ENCODE measurements at regions not wholly inside any gene's neighbourhood (a gene's known extent, or its start where the extent isn't known, plus 50 kb on each side); places are given as distances from the start of the nearest gene placed in this dataset.

DNA sequence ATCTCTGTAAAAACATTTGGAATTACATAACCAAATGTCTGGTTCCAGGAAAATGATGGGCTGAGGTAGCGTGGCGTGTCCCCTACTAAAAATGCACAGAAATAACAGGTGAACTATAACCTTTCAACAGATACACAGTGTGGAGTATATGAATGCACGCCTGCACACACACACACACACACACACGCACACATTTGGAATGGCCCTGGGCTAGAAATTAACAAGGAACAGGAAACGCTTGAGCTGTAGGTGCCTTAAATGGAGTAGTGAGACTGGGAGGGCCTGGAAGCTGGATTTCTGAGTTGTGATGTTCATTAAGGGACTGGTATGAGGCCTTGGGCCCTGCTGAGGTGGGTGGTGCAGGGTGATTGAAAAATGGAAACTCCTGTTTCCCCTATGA is 246.5 kb upstream of the C1orf174 start:
- DNase-seq, result no peak

DNA sequence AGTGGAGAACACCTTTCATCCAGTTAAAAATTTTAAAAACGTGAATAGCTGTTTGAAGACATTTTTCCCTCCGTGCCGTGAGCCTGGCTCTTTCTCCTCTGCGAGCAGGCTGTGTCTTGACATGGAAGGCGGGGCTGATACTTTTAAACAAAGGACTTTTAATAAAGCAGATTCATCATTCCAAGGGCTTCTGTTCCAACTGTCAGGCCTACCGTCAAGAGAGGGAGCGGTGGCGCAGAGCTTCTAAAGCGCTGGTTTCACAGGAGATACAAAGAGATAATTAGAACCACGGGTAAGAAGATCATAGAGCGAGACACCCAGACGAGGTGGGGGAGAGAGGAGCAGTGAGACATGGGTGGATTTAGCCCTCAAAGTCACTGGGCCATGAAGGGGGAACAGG is 247.4 kb upstream of the C1orf174 start:
- no peak for DNase-seq

DNA sequence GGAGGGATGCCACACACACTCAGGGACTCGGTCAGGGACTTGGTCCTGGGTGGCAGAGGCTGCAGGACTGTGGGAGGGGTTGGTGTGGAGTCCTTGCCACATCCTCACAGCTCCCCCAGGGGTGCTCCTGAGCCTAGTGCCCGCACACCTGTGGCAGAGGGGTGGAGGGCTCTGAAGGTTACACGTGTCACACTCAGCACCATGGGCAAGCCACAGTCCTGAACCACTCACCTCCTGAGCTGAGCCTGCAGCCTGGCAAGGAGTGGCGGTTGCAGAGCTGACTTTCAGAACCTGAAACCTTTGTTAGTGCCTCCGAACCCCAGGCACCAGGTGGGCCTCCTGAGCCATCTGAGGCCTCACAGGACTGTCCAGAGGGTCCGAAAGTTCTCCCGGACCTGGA is 249.2 kb upstream of the C1orf174 start:
- no peak for DNase-seq

DNA sequence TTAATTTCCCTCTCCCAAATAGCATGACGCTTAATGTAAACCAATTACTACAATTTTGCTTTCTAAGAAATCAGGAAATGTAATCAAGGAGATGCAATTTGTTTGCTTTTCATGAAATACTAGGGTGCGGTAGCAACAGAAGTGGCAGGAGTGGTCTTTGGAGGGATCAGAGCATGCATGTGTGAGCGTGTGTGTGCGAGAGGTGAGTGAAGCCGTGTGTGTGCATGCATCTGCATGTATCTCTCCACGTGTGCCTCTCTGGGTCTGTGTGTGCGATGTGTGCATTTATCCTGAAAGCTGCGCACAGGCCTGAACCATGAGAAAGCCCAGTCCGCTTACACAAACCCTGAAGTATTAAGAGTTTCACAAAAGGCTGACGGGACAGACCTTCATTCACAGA is 249.8 kb upstream of the C1orf174 start:
- no peak for DNase-seq

DNA sequence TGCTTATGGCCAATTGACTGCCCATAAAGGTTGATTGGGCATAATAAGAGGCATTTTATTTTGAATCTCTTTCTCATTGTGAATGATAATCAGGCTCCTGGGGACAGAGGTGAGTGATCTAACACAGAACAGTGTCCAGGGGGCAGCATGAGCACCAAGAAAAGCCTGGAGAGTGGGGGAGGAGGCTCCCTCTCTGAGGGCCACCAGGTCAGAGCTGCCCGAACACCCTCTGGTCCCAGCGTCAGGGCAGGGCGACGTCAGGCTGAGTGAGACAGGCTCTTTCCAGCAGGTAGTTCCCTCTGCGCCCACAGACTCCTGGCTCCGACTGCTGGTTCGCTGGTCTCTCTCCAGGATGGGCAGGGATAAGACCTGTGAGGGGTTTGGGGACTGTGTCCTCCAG is 250.2 kb upstream of the C1orf174 start:
- DNase-seq, result no peak

DNA sequence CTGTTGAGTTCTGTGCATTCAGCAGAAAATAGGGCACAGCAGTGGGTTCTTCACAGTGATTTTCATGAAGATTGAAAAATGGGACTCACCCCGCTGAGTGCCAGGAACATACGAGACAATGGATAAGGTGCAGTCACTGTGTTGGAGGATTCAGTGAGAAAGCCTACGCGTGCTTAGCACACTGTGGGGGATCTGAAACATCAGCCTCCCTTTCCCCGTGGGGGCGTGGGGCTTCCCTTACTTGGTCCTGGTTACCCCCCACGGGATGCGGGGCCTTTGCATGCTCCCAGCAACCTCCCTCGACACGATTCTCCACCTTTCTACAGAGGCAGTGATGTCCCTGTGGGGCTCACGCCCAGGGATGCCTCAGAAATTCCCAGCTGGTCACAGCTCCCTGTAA is 252.2 kb upstream of the C1orf174 start:
- no peak for DNase-seq

DNA sequence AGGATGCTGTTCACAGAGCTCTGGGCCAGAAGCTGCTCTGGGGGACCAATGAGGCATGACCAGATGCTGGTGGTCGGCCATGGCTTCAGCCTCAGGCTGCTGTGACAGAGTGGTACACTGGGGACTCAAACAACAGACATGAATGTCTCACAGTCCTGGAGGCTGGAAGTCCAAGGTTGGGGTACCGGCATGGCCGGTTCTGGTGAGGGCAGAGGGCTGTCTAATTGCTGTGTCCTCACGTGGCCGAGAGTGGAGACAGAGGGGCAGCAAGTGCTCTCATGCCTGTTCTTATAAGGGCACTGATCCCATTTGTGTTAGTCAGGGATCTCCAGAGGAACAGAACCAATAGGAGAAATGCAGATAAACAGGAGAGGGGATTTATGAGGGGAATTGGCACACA is 253.5 kb upstream of the C1orf174 start:
- DNase-seq, result no peak

DNA sequence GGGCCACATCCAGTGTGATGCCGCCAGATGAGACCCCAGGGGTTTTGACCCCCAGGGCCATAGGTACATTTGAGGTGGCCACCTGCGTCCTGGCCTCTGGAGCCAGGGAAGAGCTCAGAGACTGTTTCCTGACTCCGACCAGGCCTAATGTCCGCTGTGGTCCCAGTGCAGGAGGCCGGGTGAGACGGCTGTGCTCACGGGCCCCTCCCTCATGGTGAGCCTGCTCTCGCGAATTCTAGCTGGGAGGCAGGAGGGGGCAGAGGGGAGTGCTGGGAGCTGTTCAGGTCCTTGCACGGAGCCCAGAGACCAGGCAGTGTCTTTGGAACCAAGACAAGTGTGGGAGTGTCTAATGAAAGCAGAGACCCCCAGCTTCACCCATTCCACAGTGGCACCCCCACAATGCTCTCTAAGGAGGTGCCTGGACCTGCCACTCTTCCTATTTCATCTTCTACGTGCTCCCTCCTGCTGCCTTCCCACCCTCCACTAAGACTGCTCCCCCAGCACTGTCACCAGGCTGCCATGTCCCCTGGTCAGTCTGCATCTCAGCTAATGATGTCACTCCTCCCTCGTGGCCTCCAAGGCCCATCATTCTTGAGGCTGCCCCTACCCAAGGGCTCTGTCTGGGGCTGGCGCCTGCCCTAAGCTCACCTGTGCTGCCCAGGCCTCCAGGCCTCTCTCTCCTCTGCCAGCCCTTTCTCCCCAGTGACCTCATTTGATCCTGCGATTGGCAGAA is 256.3 kb upstream of the C1orf174 start:
- DNase-seq, result no peak

DNA sequence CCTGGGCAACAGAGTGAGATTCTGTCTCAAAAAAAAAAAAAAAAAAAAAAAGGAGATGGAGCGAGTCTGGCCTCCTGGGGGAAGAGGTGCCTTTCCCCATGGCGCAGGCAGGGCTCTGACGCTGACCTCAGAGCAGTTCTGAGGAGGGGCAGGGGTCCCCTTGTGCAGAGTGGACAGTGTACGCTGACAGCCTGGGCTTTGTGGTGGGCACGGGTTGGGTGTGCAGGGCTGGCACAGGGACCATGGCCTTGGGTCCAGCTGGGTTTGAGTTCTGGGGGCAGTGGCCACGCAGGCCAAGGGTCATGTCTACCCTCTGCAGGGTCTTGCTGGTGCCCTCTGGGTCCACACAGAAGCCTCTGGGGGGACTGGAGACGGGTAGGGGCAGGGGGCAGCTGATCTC is 260.1 kb upstream of the C1orf174 start:
- DNase-seq, result no peak

DNA sequence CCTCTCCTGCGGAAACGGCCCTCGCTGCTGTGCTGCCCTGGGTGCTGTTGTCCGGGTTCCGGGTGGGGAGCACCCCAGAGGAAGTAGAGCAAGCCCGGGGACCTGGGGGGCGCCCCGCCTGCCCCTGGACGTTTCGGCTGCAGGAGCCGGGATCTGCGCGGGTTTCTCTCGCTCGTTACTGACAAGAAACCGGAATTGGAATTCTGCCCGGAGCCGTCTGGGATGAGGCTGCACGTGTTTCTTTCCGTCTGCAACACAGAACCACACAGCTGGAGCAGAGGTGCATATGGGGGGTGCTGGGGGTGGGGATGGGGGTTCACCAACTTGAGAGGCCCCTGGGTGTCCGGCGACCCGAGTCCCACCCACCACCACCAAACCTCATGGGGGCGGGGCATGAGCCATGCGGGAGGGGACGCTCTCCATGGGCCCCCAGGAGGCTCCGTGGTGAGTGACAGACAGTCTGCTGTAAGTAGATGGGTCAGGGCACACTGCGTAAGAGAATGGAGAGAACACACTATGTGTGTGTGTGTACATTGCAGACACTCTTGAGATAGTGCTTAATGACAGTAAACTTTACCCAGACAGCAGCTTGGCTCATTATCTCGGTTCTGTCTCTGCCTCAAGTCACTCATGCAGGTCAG is 261.4 kb upstream of the C1orf174 start:
- no peak for DNase-seq

DNA sequence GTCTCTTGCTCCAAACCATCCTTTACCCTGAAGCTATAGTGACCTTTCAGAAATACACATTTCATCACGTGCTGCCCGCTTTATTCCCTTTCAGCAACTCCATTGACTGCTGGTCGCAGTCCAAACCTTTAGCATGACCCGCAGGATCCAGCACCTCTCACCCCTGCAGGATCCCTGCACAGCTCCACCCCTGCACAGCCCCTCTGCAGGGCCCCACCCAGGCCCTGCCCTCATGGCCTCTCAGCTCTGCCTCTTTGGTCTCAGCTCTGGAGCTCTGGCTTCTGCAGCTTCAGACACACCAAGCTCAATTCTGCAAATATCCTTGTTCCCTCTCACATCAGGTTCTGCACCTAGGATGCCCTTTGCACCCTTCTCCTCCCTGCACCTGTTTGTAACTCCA is 264.9 kb upstream of the C1orf174 start:
- no peak for DNase-seq

DNA sequence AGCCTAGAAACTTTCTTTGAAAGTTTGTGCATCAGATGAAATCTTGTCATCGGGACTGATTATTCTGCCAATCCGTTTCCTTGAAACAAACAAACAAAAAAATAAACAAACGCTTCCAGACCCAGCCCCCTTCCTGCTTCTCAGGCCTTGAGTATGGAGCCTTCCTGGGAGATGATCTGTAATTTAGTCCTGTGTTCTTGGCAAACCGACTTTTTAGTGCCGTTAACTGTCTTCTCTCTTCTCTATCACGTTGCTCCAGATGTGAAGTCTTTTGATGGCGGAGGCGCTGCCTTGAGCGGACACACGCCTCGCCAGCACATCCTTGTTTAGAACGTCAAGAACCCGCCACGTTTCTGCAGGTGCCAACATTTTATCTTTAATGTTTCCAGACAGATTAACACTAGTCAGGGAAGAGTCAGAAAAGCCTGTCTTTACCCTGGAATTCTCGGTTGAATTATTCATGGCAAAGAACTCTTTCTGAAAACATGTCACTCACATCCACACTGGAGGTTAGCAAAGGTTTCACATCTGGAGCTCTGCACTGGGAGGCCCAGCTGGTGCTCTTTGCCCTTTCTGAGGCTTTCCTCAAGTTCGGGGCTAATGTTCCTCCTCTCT is 265.7 kb upstream of the C1orf174 start:
- DNase-seq, result no peak

DNA sequence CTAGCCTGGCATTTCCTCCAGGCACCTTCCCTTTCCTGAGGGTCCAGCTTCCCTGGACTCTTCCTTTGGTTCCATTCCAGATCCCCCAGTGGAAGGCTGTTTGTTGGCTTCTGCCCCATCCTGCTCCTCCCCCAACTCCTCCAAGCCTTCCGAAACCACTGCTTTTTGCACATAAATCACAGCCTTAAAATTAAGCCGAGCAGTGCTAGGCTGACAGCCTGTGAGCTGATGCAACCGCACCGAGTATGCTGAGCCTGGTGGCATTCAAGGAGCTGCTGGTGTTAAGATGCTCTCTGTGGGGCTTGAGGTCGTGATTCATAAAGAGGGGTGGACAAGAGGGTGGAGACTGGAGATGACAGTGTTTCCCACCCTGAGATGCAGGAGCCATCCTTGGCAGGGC is 266.6 kb upstream of the C1orf174 start:
- DNase-seq, result no peak

DNA sequence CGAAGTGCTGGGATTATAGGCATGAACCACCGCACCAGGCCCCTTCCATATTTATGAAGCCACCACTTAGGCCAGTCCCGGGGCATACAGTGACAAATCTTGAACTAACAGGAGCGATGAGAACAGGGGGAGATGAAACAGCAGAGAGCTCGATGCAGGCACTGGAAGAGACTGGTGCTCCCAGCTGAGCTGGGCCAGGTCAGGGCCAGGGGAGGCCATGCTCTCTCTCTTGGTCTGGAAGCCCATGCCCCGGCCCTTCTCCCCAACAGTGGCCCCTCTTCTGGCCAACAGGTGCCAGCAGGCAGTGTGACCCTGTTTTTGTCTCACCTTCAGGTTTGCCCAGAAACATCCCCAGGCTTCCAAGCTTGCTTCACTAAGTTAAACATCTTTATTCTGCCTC is 269.9 kb upstream of the C1orf174 start:
- DNase-seq, result no peak

DNA sequence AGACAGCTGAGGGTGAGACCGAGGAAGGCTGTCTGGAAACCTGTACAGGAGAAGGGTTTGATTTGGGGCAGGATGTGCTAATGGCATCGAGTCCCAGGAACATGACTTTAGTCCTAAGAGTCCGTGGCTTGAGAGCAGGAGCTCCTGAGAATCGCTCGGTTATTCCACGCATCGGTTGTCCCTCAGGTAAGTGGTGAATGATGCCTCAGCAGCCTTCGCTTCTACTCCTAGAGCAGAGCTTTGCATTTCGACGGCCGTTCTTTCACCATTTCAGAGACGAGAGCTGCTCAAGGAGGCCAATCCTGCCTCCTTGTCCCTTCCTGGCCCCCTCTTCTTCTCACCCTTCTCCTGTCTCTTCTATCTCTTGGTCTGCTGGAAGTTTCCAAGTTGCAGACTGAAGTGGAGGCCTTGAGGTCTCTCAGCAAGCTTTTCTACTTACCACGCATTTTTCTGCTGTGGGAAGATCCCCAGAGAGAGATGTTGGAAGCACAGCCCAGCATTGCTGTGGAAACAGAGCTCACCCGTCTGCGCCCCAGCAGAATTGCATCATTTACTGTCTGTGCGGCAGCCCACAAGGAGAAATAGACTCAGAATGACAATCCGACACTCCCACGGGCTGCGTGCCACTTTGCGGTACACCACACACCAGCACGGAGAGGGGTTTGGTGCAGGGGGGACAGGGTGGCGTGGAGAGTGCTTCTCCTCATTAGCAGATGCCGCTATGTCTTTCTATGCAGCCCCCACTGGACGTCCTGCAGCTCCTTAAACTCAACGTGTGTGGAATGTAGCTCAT is 270.7 kb upstream of the C1orf174 start:
- no peak for DNase-seq

DNA sequence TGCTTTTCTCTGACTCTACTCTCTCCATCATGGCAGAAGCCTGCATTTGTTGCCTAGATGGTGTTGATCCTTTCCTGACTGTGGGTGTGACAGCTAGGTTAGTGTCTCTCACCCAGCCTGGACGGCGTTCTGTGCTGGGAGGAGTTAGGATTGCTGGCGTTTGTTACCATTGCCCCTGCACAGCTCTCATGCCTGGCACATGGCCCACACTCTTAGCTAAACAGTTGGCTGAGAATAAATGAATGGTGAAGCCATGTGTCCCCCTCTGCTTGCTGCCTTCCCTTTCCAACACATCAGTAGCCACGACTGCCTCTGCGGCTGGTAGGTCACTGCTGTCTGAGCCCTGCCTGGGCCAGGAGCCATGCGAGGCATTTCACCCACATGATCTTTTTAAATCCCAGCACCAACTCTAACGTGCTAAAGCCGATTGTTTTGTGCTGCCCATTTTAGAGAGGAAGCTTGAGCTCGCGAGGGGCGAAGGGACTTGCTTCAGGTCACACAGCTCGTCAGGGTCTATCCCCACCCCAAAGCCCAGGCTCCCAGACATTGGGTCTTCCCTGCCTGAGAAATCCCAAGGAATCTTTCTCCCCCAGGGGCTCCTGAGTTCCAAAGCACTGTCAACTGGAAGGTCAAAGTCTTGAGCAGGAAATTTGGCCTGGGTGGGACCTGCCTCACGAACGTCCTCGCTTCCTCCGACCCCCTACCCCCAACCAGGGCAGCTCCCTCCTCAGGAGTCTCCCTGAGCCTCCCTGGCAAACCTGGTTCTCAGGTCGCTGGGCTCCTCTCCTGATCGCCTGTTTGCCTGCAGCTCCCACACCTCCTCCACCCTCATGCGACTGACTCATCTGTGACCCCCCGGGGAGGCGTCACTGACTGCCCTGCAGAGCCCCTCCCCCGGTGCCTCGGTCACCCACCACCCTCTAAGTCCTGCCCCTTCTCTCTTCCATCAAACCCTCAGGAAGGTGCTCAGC is 271.7 kb upstream of the C1orf174 start:
- DNase-seq, result no peak

DNA sequence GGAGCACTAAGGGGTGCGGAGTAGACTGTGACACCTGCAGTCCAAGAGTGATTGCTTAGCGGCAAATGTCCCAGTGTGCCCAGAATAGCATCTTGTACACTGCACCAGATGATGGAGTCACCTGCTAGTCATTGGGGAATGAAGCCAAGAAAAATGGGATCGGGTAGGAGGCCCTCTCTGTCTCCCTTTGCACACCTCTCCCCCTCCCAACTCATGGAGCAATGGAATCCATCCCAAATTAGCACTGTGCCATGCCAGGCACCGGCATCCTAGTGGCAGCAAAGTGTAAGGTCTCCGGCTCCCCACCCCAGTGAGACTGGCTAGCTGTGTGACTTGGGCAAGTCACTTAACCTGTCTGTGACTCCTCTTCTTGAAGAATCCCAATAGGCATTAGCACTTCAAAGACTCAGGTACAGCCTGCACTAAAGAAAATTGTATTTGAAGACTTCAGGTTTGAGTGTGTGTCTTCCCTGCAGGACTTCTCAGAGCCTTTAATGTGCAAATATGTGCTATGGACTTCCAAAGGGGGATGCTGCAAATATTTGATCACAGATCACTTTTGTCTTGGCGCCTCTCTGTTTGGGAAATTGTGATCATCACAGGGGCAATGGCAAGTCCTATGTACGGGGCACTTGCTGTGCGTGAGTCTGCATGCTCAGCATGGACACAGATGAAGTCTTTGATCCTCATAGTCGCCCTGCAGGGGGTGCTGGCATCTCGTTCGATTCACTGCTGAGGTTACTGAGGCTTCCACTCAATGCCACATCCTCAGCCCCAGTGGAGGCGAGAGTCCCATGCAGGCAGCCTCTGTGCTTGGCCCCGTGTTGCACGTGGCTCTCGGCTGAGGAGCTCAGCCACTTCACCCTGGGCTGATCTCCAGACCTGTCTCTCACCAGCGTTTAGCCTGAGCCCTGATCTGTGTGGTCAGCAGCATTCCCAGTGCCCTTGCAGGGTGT is 272.9 kb upstream of the C1orf174 start:
- no peak for DNase-seq

DNA sequence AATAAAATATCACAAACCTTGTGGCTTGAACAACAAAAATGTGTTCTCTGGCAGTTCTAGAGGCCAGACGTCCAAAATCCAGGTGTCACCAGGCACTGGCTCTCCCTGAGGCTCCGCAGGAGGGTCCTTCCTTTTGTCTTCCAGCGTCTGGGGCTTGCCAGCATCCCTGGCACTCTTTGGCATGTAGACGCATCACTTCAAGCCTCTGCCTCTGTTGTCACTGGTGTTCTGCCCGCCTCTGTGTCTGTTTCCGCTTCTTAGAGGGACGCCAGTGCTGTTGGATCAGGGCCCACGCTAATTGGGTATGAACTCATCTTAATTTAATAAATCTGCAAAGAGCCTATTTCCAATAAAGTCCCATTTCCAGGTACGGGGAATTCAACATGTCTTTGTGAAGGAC is 273.7 kb upstream of the C1orf174 start:
- DNase-seq, result no peak

DNA sequence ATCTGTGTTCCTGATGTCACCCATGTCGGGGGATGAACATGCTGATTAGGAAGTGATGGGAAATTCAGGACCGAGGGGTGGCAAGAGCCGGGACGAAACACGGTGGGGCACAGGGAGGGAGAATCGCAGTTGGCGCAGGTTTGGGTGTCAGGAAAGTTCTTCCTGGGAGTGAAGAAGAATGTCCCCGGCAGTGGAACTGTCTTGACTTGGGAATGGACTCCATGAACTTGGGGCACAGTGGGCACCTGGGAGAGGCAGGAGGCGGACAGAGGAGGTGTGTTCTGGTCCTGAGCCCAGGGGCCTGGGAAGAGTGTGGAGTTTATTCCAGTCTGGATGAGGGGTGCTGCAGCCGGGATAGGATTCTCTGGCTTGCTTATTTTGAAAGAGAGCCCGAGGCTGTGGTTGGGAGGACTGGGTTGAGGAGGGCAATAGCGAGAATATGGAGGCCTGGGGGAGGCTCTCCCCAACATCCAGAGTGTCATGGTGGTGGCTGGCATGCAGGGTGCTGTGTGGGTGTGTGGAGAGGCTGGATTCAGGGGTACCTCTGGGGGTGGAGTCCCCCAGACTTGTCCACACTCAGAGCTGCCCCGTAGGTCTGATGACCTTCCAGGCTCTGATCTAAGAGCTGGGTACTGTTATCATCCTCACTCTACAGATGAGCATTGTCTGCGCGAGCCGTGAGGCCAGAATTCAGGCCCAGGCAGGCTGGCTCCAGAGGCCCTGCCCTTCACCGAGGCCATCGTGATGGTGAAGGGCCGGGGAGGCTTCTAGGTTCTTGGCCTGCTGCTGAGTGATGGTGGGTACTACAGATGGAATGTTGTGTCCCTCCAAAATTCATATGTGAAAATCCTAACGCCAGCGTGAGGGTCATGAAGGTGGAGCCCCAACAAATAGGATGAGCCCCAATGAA is 274.5 kb upstream of the C1orf174 start:
- no peak for DNase-seq
